Esophagus squamous epithelium (tissue), 4 donors: ENCODE measurements at regions not wholly inside any gene's neighbourhood (a gene's known extent, or its start where the extent isn't known, plus 50 kb on each side); places are given as distances from the start of the nearest gene placed in this dataset.

ENCODE experiments used
- CTCF ChIP-seq, 6 experiments: fragments of 450-650 bp in 4 of 6; fragments of 200-600 bp in 2 of 6; sonication (generic) in 2 of 6; IDR thresholded peaks; one replicate each; pipeline ENCODE4 v1.5.1; 2016 to 2019; ENCODE audit warnings: antibody characterized with exemption in 6 of 6, mild to moderate bottlenecking in 4 of 6, moderate library complexity in 4 of 6
- POLR2A ChIP-seq, 4 donors: fragments of 450-650 bp; IDR thresholded peaks; one replicate each; pipeline ENCODE4 v1.6.1; 2017; ENCODE audit warnings: antibody characterized with exemption in 4 of 4, mild to moderate bottlenecking in 4 of 4, moderate library complexity in 3 of 4

GRCh38 chr13:20342311-20342710 is 110.2 kb upstream of the GJB6 start:
- no peak for TF ChIP-seq CTCF (IDR thresholded peaks at IDR 0.05)
- no peak for TF ChIP-seq POLR2A (IDR thresholded peaks at IDR 0.05)
